A204.1 (cell line): ENCODE measurements at regions not wholly inside any gene's neighbourhood (a gene's known extent, or its start where the extent isn't known, plus 50 kb on each side); places are given as distances from the start of the nearest gene placed in this dataset.

Source experiments
- FAIRE-seq: peaks from 2 replicates; lab custom pipeline; 2012; peaks lifted over from hg19 to GRCh38; lab: Jason Lieb, UNC

GRCh38 chr6:4587171-4587570, 189.0 kb upstream of the CDYL start:
- FAIRE-seq = no peak

GRCh38 chr6:4586469-4586859, 189.7 kb upstream of the CDYL start:
- FAIRE-seq = no peak

GRCh38 chr6:4585682-4586468, 190.3 kb upstream of the CDYL start:
- FAIRE-seq = no peak

- FAIRE-seq = no peak
These were observed 191.4 kb upstream of the CDYL start for GRCh38 chr6:4584801-4585200.

- FAIRE-seq = no peak
These were observed 193.4 kb upstream of the CDYL start for GRCh38 chr6:4582506-4583417.

- no peak for FAIRE-seq
These were observed 194.5 kb upstream of the CDYL start for GRCh38 chr6:4581468-4582385.

- no peak for FAIRE-seq
These were observed 195.8 kb upstream of the CDYL start for GRCh38 chr6:4580361-4580760.

- FAIRE-seq = no peak
These were observed 198.8 kb upstream of the CDYL start for GRCh38 chr6:4577406-4577805.

- no peak for FAIRE-seq
These were observed 200.5 kb upstream of the CDYL start for GRCh38 chr6:4575714-4576113.

GRCh38 chr6:4574007-4574406, 202.2 kb upstream of the CDYL start:
- no peak for FAIRE-seq

GRCh38 chr6:4571011-4571410, 205.2 kb upstream of the CDYL start:
- FAIRE-seq = no peak

- FAIRE-seq = no peak
These were observed 208.1 kb upstream of the CDYL start for GRCh38 chr6:4568138-4568537.

GRCh38 chr6:4567141-4567540, 209.1 kb upstream of the CDYL start:
- FAIRE-seq = no peak

GRCh38 chr6:4565301-4566250, 210.6 kb upstream of the CDYL start:
- FAIRE-seq = no peak

GRCh38 chr6:4564801-4565271, 211.4 kb upstream of the CDYL start:
- FAIRE-seq = no peak

- FAIRE-seq = no peak
These were observed 212.3 kb upstream of the CDYL start for GRCh38 chr6:4563877-4564276.

- no peak for FAIRE-seq
These were observed 213.0 kb upstream of the CDYL start for GRCh38 chr6:4563156-4563555.

GRCh38 chr6:4561773-4562400, 214.3 kb upstream of the CDYL start:
- FAIRE-seq = no peak

- no peak for FAIRE-seq
These were observed 215.1 kb upstream of the CDYL start for GRCh38 chr6:4561078-4561435.

GRCh38 chr6:4560221-4561077, 215.8 kb upstream of the CDYL start:
- no peak for FAIRE-seq
